HepG2 (cell line): ENCODE measurements at regions not wholly inside any gene's neighbourhood (a gene's known extent, or its start where the extent isn't known, plus 50 kb on each side); places are given as distances from the start of the nearest gene placed in this dataset.

ENCODE experiments used
- FOXP4 ChIP-seq: sonication (generic); formaldehyde crosslinking; IDR thresholded peaks from 2 replicates; pipeline ENCODE4 v1.4.0; 2020; ENCODE audit warnings: missing genetic modification reagents
- GABPA ChIP-seq, 2 experiments: IDR thresholded peaks; 2 replicates each; pipeline ENCODE4 v1.6.1; 2011 to 2016; ENCODE audit warnings: low read depth in 2 of 2, low read length in 1 of 2, missing biosample characterization in 1 of 2, missing genetic modification characterization in 1 of 2
- KLF6 ChIP-seq: IDR thresholded peaks from 2 replicates; pipeline ENCODE4 v1.8.0; 2016; ENCODE audit warnings: missing biosample characterization, missing genetic modification reagents
- NFAT5 ChIP-seq: sonication (generic); formaldehyde crosslinking; IDR thresholded peaks from 2 replicates; pipeline ENCODE4 v1.4.0; 2020; ENCODE audit warnings: missing genetic modification reagents
- NRL ChIP-seq: sonication (generic); formaldehyde crosslinking; IDR thresholded peaks from 2 replicates; pipeline ENCODE4 v1.5.0; 2020; ENCODE audit warnings: missing genetic modification reagents, mild to moderate bottlenecking, moderate library complexity, borderline replicate concordance
- RAD21 ChIP-seq: fragments of 450-650 bp; formaldehyde crosslinking; IDR thresholded peaks from 2 replicates; pipeline ENCODE4 v1.5.0; 2020; ENCODE audit warnings: mild to moderate bottlenecking
- SOX5 ChIP-seq: IDR thresholded peaks from 2 replicates; pipeline ENCODE4 v1.6.1; 2016; ENCODE audit warnings: borderline replicate concordance
- THYN1 ChIP-seq: sonication (generic); formaldehyde crosslinking; IDR thresholded peaks from 2 replicates; pipeline ENCODE4 v1.8.1; 2023; ENCODE audit warnings: low read depth, mild to moderate bottlenecking, moderate library complexity, missing genetic modification reagents, borderline replicate concordance
- ZKSCAN1 ChIP-seq: fragments of 150-350 bp; IDR thresholded peaks from 2 replicates; pipeline ENCODE4 v1.6.1; 2014; ENCODE audit warnings: low read length
- ZNF414 ChIP-seq: sonication (generic); formaldehyde crosslinking; IDR thresholded peaks from 2 replicates; pipeline ENCODE4 v1.5.0; 2020; ENCODE audit warnings: missing genetic modification reagents
- ZNF556 ChIP-seq: sonication (generic); formaldehyde crosslinking; IDR thresholded peaks from 2 replicates; pipeline ENCODE4 v1.4.0; 2020; ENCODE audit warnings: mild to moderate bottlenecking, missing genetic modification reagents, borderline replicate concordance
- ZNF784 ChIP-seq: sonication (generic); formaldehyde crosslinking; IDR thresholded peaks from 2 replicates; pipeline ENCODE4 v1.5.1; 2020; ENCODE audit warnings: missing genetic modification reagents, mild to moderate bottlenecking, borderline replicate concordance
- TF ChIP-seq, protein P1 (sequence below): sonication (generic); IDR thresholded peaks from 2 replicates; pipeline ENCODE4 v1.6.1; 2016; ENCODE audit warnings: low read depth, borderline replicate concordance
- TF ChIP-seq, protein P2 (sequence below): sonication (generic); formaldehyde crosslinking; IDR thresholded peaks from 2 replicates; pipeline ENCODE4 v1.4.0; 2020; ENCODE audit warnings: missing genetic modification reagents, mild to moderate bottlenecking, borderline replicate concordance
- TF ChIP-seq, protein P3 (sequence below): sonication (generic); formaldehyde crosslinking; IDR thresholded peaks from 2 replicates; pipeline ENCODE4 v1.5.1; 2020; ENCODE audit warnings: missing genetic modification reagents, mild to moderate bottlenecking, borderline replicate concordance

- TF ChIP-seq, protein P1, sequence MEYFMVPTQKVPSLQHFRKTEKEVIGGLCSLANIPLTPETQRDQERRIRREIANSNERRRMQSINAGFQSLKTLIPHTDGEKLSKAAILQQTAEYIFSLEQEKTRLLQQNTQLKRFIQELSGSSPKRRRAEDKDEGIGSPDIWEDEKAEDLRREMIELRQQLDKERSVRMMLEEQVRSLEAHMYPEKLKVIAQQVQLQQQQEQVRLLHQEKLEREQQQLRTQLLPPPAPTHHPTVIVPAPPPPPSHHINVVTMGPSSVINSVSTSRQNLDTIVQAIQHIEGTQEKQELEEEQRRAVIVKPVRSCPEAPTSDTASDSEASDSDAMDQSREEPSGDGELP, result no peak
- TF ChIP-seq, protein P2, sequence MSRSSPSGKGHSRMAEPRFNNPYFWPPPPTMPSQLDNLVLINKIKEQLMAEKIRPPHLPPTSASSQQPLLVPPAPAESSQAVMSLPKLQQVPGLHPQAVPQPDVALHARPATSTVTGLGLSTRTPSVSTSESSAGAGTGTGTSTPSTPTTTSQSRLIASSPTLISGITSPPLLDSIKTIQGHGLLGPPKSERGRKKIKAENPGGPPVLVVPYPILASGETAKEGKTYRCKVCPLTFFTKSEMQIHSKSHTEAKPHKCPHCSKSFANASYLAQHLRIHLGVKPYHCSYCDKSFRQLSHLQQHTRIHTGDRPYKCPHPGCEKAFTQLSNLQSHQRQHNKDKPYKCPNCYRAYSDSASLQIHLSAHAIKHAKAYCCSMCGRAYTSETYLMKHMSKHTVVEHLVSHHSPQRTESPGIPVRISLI (CRISPR knock-in tag), result no peak
- TF ChIP-seq ZKSCAN1 (no peak), KLF6 (CRISPR knock-in tag) (no peak), GABPA (IDR thresholded peaks at IDR 0.05; ENCODE audit: low read depth, low read length) (no peak), GABPA (CRISPR knock-in tag; IDR thresholded peaks at IDR 0.05; ENCODE audit: low read depth) (no peak), ZNF414 (CRISPR knock-in tag) (peak; percentile 69; the same call in 1 of the 2 replicates), ZNF556 (CRISPR knock-in tag) (peak; percentile 65; the same call in 1 of the 2 replicates), SOX5 (no peak; the same call in 1 of the 2 replicates), ZNF784 (0 out of 2 replicates have a peak, but pooled peaks have one; percentile 22), THYN1 (CRISPR knock-in tag) (no peak), NRL (CRISPR knock-in tag) (no peak), NFAT5 (CRISPR knock-in tag) (no peak), RAD21 (no peak), FOXP4 (CRISPR knock-in tag) (peak; percentile 66; the same call in 1 of the 2 replicates)
- TF ChIP-seq, protein P3, sequence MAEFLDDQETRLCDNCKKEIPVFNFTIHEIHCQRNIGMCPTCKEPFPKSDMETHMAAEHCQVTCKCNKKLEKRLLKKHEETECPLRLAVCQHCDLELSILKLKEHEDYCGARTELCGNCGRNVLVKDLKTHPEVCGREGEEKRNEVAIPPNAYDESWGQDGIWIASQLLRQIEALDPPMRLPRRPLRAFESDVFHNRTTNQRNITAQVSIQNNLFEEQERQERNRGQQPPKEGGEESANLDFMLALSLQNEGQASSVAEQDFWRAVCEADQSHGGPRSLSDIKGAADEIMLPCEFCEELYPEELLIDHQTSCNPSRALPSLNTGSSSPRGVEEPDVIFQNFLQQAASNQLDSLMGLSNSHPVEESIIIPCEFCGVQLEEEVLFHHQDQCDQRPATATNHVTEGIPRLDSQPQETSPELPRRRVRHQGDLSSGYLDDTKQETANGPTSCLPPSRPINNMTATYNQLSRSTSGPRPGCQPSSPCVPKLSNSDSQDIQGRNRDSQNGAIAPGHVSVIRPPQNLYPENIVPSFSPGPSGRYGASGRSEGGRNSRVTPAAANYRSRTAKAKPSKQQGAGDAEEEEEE, result no peak
Measured at GRCh38 chr17:31598921-31599571, 207.6 kb downstream of the RAB11FIP4 start (continued).
